ENCODE measurements at regions not wholly inside any gene's neighbourhood (a gene's known extent, or its start where the extent isn't known, plus 50 kb on each side); places are given as distances from the start of the nearest gene placed in this dataset.

DNA sequence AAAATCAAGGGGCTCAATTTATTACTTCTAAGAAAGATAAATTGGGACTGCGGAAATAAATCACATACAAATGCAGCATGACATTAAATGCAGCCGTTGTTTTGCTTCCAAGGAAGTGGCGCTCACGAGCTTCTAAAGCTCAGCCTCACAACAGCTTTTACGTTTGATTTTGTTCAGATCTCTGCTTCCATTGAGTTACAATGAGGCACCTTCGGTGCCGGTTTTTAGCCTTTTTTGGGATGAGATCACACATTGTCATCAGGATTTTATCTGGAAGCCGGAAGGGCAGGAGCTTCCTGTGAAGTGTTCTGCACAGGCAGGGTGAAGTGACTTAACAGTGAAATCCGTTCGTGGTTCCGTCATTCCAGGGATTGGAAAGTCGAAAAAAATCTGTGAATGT, 209.8 kb downstream of the DCDC2C start:
- Histone ChIP-seq H3K9me3 (ENCODE audit: severe bottlenecking) (peaks cover under 1% of the 10 kb centered on the region), H3K27me3 (ENCODE audit: insufficient read depth, poor library complexity, severe bottlenecking) (no peaks in the 10 kb centered on the region), H3K4me3 (ENCODE audit: severe bottlenecking) (no peak overlapping the region), H3K36me3 (ENCODE audit: low read depth) (no peaks in the 10 kb centered on the region), H3K27ac (ENCODE audit: poor library complexity, severe bottlenecking) (no peak overlapping the region), H3K4me1 (ENCODE audit: insufficient read depth, poor library complexity, severe bottlenecking) (no peaks in the 10 kb centered on the region)
- ATAC-seq (ENCODE audit: low read depth) (no peak), DNase-seq (ENCODE audit: low spot score) (no peak)
- TF ChIP-seq, protein P1, sequence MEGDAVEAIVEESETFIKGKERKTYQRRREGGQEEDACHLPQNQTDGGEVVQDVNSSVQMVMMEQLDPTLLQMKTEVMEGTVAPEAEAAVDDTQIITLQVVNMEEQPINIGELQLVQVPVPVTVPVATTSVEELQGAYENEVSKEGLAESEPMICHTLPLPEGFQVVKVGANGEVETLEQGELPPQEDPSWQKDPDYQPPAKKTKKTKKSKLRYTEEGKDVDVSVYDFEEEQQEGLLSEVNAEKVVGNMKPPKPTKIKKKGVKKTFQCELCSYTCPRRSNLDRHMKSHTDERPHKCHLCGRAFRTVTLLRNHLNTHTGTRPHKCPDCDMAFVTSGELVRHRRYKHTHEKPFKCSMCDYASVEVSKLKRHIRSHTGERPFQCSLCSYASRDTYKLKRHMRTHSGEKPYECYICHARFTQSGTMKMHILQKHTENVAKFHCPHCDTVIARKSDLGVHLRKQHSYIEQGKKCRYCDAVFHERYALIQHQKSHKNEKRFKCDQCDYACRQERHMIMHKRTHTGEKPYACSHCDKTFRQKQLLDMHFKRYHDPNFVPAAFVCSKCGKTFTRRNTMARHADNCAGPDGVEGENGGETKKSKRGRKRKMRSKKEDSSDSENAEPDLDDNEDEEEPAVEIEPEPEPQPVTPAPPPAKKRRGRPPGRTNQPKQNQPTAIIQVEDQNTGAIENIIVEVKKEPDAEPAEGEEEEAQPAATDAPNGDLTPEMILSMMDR (IDR thresholded peaks at IDR 0.05; ENCODE audit: poor library complexity, severe bottlenecking), result no peak

DNA sequence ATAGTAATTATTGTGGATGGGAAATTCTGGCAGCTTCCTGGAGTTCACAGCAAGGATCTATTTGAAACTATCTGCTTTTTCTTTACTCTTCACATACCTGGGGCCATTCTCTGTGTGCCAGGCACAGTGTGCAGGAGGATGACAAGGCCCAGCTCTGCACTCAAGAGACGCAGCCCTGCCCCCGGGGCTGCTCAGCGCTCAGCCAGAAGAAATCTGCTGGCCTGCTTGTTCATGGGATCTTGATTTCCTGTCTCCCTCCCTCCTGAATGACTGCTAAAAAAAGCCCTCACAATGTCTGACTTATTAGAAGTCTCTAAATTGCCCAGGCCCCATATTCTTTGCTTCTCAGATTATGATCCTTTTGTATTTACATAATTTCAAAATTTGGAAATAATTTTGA, 210.9 kb downstream of the DCDC2C start:
- no peak overlapping the region for H3K27ac ChIP-seq (ENCODE audit: poor library complexity, severe bottlenecking)
- no peaks in the 10 kb centered on the region for H3K36me3 ChIP-seq (ENCODE audit: low read depth)
- H3K4me3 ChIP-seq (ENCODE audit: severe bottlenecking), result no peak overlapping the region
- H3K9me3 ChIP-seq (ENCODE audit: severe bottlenecking), result no peaks in the 10 kb centered on the region
- ATAC-seq (ENCODE audit: low read depth) (no peak), DNase-seq (ENCODE audit: low spot score) (no peak)
- TF ChIP-seq, protein P1 (IDR thresholded peaks at IDR 0.05; ENCODE audit: poor library complexity, severe bottlenecking), result no peak
- no peaks in the 10 kb centered on the region for H3K27me3 ChIP-seq (ENCODE audit: insufficient read depth, poor library complexity, severe bottlenecking)
- H3K4me1 ChIP-seq (ENCODE audit: insufficient read depth, poor library complexity, severe bottlenecking), result no peaks in the 10 kb centered on the region

DNA sequence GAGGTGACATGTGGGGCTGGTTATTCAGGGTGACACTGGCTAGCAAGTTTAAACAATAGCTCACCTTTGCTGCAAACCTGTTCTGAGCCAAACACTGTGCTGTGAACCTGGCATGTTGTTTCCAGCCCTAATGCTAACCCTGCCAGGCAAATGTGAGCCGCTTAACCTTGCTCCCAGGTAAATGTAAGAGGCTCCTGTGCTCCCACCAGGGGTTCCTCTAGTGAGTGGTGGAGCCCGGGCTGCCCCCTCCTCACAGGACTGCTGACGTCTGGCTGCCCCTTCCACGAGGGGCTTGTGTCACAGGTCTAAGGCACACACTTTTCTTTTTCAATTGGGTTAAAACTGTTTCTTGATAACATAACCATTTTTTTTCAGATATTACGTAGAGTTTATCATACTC, 223.7 kb downstream of the DCDC2C start:
- Histone ChIP-seq H3K27me3 (ENCODE audit: insufficient read depth, poor library complexity, severe bottlenecking) (no peaks in the 10 kb centered on the region), H3K27ac (ENCODE audit: poor library complexity, severe bottlenecking) (no peak overlapping the region), H3K9me3 (ENCODE audit: severe bottlenecking) (no peaks in the 10 kb centered on the region), H3K4me1 (ENCODE audit: insufficient read depth, poor library complexity, severe bottlenecking) (no peaks in the 10 kb centered on the region), H3K36me3 (ENCODE audit: low read depth) (no peaks in the 10 kb centered on the region), H3K4me3 (ENCODE audit: severe bottlenecking) (no peak overlapping the region)
- TF ChIP-seq, protein P1 (IDR thresholded peaks at IDR 0.05; ENCODE audit: poor library complexity, severe bottlenecking), result no peak
- no peak for ATAC-seq (ENCODE audit: low read depth)
- DNase-seq (ENCODE audit: low spot score), result no peak

DNA sequence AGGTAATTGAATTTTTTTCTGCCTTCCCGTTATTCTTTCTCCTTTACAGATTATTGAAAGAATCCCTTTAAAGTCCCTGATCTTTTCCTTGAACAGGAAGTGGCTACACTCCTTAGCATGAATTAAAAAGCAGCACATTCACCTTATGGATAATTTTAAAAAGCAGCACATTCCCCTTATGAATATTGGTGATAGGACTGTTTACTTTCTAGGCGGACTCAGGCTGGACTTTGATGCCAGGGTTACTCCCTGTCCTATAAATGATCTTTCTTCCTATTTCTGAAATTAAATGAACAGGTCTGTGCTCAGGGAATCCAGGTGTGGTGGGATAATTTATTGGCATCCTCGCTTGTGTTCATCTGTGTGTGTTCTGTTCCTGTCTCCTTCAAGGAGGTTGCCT, 226.0 kb downstream of the DCDC2C start:
- ATAC-seq (ENCODE audit: low read depth) (no peak), DNase-seq (ENCODE audit: low spot score) (no peak)
- Histone ChIP-seq H3K27ac (ENCODE audit: poor library complexity, severe bottlenecking) (no peak overlapping the region), H3K4me3 (ENCODE audit: severe bottlenecking) (no peak overlapping the region), H3K36me3 (ENCODE audit: low read depth) (no peaks in the 10 kb centered on the region), H3K9me3 (ENCODE audit: severe bottlenecking) (peaks cover 2% of the 10 kb centered on the region), H3K4me1 (ENCODE audit: insufficient read depth, poor library complexity, severe bottlenecking) (no peaks in the 10 kb centered on the region), H3K27me3 (ENCODE audit: insufficient read depth, poor library complexity, severe bottlenecking) (no peaks in the 10 kb centered on the region)
- TF ChIP-seq, protein P1 (IDR thresholded peaks at IDR 0.05; ENCODE audit: poor library complexity, severe bottlenecking), result no peak

DNA sequence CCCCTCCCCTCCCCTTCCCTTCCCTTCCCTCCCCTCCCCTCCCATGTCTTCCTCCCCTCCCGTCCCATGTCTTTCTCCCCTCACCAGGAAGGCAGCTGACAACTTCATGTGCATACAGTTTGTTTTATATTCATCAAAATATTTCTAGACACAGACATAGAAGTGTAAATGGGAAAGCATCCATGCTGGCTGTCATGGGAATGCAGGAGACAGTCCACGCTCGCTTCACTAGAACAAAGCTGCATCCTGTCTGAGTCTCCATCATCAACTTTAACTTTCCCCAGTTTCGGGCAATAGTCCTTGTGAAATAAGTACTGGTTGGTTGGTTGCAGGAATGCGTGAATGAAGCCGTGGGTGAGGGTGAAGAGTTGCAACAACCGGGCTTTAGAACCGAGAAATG, 226.9 kb downstream of the DCDC2C start:
- ATAC-seq (ENCODE audit: low read depth) (no peak), DNase-seq (ENCODE audit: low spot score) (no peak)
- Histone ChIP-seq H3K27ac (ENCODE audit: poor library complexity, severe bottlenecking) (no peak overlapping the region), H3K9me3 (ENCODE audit: severe bottlenecking) (peaks cover 2% of the 10 kb centered on the region), H3K4me3 (ENCODE audit: severe bottlenecking) (no peak overlapping the region), H3K36me3 (ENCODE audit: low read depth) (no peaks in the 10 kb centered on the region), H3K27me3 (ENCODE audit: insufficient read depth, poor library complexity, severe bottlenecking) (no peaks in the 10 kb centered on the region), H3K4me1 (ENCODE audit: insufficient read depth, poor library complexity, severe bottlenecking) (no peaks in the 10 kb centered on the region)
- TF ChIP-seq, protein P1 (IDR thresholded peaks at IDR 0.05; ENCODE audit: poor library complexity, severe bottlenecking), result no peak
